OCI-LY7 (cell line): ENCODE measurements at regions not wholly inside any gene's neighbourhood (a gene's known extent, or its start where the extent isn't known, plus 50 kb on each side); places are given as distances from the start of the nearest gene placed in this dataset.

Experiments used
- EZH2phosphoT487 ChIP-seq: fragments of 200-600 bp; sonication (generic); IDR thresholded peaks from 2 replicates; pipeline ENCODE4 v1.6.1; 2018; ENCODE audit warnings: low read depth, borderline replicate concordance, mild to moderate bottlenecking, mixed run types, antibody characterized with exemption, low read length, moderate library complexity, mixed read lengths
- TF ChIP-seq, protein P1 (sequence below): fragments of 200-600 bp; sonication (generic); conservative IDR thresholded peaks from 2 replicates; pipeline ENCODE4 v1.5.1; 2014; ENCODE audit warnings: mild to moderate bottlenecking, antibody characterized with exemption, low read length, moderate library complexity, mixed read lengths

DNA sequence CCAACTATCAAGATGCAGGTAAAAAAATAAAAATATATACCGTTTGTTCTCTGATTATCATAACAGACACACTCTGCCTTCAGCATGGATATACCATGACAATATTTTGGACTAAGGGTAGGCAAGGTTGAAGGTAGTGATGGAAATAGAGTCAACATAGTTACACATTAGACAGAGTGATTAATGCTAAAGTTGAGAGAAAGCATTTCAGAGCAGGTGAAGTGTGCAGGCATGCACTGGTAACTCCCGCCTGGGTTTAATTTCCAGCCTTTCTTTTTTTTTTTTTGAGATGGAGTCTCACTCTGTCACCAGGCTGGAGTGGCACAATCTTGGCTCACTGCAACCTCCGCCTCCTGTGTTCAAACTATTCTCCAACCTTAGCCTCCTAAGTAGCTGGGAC lies 458.5 kb downstream of the TLR4 start:
- TF ChIP-seq, protein P1, sequence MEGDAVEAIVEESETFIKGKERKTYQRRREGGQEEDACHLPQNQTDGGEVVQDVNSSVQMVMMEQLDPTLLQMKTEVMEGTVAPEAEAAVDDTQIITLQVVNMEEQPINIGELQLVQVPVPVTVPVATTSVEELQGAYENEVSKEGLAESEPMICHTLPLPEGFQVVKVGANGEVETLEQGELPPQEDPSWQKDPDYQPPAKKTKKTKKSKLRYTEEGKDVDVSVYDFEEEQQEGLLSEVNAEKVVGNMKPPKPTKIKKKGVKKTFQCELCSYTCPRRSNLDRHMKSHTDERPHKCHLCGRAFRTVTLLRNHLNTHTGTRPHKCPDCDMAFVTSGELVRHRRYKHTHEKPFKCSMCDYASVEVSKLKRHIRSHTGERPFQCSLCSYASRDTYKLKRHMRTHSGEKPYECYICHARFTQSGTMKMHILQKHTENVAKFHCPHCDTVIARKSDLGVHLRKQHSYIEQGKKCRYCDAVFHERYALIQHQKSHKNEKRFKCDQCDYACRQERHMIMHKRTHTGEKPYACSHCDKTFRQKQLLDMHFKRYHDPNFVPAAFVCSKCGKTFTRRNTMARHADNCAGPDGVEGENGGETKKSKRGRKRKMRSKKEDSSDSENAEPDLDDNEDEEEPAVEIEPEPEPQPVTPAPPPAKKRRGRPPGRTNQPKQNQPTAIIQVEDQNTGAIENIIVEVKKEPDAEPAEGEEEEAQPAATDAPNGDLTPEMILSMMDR = no peak
- no peak for TF ChIP-seq EZH2phosphoT487
